Hematopoietic multipotent progenitor cell (in vitro differentiated cells): ENCODE measurements at regions not wholly inside any gene's neighbourhood (a gene's known extent, or its start where the extent isn't known, plus 50 kb on each side); places are given as distances from the start of the nearest gene placed in this dataset.

Experiments
- DNase-seq, 3 donors: peaks; one replicate each; pipeline ENCODE4 v3.0.0-alpha.2; 2011 to 2015; ENCODE audit warnings: low read depth in 2 of 3, low spot score in 2 of 3

DNA sequence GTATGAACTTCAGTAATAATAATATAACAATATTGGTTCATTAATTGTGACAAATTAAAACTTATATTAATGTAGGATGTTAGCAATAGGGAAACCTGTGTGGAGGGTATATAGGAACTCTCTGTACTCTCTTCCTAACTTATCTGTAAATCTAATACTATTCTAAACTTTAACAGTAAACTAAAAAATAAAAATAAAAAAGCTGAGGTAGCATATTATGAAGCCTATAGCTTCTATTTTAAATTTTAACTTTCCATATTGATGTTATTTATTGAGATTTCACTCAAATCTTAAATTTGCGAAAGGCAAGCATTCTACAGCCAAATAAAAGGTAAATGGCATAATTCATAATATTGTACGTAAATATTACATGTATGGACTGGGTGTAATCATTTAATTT, 326.4 kb downstream of the MEI4 start:
- no peak for DNase-seq

DNA sequence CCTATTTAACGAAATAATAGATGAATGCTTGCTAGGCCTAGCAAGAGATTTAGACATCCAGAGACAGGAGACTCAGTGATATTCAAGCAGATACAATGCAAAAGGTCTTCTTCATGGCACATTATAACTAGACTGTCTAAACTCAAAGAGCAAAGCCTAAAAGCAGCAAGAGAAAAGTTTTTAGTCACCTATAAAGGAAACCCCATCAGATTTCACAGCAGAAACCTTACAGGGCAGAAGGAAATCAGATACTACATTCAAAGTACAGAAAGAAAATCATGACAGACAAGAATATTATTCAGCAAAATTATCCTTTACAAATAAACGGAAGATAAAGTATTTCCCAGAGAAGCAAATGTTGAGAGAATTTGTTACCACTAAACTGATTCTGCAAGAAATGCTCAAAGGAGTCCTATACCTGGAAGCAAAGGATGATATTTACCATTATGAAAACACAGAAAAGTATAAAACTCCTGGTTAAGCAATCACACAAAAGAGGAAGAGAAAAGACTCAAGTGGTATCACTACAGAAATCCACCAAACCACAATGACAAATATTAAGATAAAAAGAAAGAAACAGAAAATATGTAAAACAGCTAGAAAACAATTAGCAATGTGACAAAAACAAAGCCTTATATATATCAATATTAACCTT, 333.7 kb downstream of the MEI4 start:
- no peak for DNase-seq

DNA sequence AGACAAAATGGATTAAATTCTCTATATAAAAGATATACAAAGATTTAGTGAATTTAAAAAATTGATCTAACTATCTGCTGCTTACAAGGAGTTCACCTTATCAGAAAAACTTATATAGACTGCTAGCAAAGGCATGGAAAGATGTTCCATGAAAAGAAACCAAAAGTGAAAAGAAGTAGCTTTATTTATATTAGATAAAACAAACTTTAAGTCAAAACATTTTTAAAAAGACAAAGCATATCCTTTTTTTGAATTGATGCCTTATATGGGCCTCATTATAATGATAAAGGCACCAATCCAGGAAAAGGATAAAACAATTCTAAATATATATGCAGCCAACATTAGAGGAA, 334.2 kb downstream of the MEI4 start:
- DNase-seq, result no peak

DNA sequence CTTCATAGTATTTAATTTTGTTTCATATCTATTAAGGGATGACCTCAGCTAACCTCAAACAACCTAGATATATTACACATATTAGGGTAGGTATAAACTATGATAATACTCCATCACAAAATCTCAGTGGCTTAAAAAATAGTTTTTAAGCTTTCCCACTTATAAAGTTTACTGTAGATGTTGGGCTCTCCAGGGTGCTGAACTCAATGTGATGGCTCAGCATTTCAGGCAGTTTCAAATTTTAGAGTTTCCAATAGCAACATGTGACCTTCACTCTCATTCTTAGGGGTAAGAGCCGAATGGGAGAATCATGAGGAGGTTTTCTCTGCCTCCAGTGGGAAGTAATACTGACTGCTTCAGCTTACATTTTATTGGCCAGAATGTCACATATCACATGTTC, 357.3 kb downstream of the MEI4 start:
- DNase-seq, result no peak

DNA sequence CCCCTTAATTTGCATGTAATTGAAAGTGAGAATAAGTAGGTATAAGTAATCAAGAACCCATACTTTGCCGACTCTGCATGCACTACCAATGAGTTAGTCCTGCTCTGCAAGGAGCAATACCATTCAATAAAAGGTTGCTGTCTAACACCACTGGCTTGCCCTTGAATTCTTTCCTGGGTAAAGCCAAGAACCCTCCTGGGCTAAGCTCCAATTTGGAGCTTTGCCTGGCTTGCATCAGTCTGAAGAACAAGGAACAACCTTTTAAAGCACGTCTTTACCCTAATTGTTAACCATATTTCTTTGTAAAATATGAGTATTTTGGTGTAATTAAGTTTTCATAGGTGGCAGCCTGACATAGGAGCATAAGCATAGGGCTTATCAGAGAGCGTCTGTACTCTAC, 367.7 kb downstream of the MEI4 start:
- no peak for DNase-seq

DNA sequence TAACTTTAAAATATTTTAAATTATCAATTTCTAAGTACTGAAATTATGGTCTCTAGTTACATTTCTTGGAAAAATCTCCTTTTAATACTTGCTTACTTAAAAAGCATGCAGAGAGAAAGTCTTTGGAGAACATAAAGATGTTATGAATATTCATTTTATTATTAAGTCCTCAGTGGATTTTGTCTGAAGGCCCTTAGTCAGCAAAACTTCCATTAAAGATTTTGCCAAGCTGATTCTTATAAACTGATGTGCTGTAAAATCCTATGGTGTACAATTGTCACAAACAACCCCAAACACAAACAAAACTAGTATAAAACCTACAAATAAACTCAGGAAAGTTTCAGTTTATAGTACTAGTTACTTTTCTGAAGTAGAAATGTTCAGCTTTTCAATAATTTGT, 372.7 kb downstream of the MEI4 start:
- DNase-seq, result no peak

DNA sequence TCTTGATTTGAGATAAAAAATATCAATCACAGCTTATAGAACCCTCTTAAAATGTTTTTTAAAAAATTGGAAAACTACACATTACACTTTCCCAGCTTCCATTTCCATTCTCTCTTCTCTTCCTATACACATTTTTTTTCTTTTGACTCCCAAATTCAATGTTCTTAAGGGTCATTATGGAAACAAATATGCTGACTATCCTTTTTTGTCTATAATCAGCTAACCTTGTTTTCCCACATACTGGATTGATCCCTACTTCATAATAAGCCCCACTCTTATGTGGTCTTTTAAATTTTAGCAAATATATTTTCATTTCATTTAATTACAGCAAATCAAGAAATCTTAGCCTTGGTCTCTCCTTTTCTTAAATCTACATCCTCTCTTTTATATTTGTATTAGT, 378.4 kb downstream of the MEI4 start:
- no peak for DNase-seq

DNA sequence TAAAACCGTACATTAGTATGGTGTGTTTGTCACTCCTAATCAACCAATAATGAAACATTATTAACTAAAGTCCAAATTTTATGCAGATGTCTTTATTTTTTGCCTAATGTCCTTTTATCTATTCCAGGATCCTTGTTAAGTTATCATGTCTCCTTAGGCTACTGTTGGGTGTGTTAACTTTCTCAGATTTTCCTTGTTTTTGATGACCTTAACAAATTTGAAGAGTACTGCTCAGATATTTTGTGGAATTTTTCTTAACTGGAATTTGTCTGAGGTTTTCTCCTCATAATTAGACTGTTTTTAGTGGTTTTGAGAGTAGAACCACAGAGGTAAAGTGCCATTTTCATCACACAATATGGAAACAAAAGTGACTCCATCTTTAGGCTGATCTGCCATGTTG, 406.3 kb downstream of the MEI4 start:
- no peak for DNase-seq

DNA sequence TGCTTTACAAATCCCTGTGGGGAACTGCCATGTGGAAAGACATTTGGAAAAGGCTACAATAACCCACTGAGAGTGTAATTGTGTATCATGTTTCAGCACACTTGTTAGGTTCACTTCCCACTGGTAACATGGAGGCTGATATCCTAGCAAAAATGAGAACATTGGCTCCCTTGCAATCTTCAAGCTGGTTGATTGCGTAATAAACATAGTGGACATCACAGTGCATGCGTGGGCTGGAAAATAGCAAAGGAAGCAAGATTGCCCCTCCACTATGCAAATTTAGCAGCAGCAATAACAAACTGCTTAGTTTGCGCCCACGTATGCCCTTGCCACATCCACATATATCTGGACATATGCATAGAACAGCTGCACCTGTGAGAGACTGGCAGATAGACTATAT, 410.2 kb downstream of the MEI4 start:
- DNase-seq, result no peak

DNA sequence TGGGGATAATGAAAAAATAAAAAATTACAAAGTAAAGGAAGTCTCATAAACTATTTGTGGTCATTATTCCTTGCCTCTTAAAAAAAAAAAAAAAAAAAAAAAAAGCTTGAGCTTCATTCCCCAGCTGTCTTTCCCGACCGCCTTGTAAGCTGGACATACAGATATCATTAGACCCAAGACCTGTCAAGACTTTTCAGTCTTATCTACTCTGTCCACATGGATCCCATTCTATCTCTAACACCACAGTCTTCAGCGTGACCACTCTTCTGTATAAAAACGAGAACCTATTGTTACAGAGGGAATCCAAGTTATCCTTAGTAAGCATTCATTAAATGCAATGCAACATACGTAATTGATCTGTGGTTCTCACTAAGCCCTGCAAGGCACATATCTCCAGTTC, 423.5 kb downstream of the MEI4 start:
- no peak for DNase-seq

DNA sequence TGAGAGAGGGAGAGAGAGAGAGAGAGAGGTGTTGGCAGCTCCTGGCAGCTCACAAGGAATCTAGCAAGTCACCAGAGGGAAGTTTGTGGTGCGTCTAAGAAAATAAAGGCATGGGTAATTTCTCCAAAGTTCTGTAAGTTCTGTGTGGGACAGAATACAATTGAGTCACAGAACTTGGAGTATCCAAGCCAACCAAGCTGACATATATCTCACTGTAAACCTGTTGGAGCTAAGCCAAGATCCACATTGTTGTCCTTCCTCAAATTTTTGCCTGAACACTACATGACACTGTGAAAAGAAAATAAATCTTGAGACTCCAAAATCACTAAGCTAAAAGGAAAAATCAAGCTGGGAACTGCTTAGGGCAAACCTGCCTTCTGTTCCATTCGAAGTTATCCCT, 436.7 kb downstream of the MEI4 start:
- no peak for DNase-seq

DNA sequence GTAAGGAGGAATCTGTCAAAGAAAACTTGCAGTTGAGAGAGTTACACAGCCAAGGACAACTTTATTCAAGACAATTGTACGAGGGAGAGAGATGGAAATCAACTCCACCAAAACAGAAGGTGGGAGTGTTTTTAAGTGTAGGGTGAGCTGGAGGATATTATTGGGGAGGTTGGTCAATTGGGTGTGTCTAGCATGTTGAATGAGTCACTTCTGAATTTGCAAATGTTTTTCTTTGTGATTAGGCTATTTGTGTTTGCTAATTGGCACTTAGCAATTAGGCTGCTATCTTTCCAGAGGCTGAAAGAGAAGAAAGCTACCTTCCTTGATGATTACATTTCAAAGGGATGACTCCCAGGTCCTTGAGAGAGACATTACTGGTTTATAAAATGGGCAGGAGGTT, 441.1 kb downstream of the MEI4 start:
- DNase-seq, result no peak

DNA sequence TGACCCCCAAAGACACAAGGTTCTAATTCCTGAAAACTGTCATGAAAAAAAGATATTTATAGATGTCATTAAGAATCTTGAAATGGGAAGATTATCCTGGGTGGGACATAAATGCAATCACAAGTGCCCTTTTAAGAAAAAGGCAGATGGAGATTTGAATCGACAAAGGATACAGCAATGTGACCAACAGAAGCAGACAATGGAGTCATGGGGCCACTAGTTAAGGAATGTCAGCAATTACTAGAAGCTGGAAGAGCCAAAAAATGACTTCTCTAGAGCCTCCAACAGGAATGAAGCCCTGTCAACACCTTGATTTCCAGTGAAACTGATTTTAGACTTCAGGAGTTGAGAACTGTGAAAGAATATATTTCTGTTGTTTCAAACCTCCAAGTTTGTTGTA, 448.5 kb downstream of the MEI4 start:
- no peak for DNase-seq

DNA sequence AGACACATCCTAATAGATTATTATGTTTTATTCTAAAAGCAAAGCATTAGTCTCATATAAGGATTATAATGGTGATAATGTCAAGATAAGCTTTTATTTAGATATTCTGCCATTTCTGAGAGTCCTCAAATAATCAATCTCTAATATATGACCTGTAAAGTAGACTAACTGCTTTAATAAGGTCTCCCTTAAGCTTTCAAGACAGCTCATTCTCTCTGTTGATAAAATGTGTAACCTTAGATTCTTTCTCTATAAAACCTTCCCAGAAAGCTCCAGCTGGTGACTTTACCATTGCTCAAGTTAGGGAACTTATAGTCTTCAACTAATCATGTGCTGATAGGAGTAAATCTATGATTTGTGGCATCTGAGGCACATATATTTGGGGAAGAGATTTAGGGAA, 457.8 kb downstream of the MEI4 start:
- no peak for DNase-seq

DNA sequence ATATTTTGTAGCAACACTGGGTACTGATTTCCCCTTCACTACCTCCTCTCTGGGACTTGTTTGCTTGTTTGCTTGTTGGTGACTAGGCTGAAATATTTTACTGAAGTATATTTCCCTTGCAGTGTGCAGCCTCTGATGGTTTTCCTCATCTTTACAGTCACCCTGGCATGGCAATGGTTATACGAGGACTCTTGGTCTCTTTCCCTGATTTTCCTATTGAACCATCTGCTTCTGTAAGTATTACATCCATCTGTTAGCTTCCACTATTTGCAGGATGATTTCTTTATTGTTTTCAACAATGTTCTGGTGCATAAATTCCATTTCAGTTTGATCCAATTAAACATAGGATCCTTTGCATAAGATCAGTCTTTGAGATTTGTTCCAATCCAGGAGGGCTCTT, 465.1 kb downstream of the MEI4 start:
- no peak for DNase-seq

DNA sequence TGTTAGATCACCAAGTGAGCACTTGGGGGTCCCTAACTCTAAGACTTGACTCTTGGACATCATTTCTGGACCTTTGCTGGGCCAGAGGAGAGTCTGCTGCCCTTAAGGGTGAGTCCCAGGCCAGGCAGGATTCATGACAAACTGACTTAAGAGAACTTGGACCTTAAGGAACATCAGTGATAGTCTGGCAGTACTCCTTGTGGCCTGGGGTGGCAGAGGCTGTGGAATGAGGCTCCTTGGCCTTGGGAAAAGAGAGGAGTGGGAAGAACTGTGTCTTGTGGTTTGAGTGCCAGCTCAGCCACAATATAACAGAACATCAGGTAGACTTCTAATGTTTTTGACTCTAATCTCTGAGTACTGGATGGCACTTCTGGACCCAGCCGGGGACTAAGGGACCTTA, 478.7 kb downstream of the MEI4 start:
- no peak for DNase-seq

DNA sequence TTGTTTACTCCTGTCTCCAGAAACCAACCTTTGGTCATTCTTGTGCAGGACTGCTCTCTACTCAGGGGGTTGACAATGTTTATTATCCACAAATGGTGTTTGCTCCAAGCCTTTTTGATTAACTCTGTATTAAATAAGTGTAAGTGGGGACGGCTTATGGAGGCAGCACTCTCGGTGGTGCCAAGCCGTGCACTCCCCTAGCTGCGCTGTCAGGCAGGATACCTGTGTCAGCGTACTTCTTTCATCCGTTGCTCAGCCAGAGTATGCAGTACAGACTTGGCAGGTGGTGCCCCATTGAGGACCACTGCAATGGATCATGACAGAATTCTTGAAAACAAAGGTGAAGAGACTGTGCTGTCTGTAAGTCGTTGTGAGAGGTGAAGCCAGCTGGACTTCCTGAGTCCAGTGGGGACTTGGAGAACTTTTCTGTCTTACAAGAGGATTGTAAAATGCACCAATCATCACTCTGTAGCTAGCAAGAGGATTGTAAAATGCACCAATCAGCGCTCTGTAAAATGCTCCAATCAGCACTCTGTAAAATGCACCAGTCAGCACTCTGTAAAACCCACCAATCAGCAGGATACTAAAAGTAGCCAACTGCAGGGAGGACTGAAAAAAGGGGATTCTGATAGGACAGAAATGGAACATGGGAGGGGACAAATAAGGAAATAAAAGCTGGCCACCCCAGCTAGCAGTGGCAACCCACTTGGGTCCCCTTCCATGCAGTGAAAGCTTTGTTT, 480.0 kb downstream of the MEI4 start:
- DNase-seq, result no peak

DNA sequence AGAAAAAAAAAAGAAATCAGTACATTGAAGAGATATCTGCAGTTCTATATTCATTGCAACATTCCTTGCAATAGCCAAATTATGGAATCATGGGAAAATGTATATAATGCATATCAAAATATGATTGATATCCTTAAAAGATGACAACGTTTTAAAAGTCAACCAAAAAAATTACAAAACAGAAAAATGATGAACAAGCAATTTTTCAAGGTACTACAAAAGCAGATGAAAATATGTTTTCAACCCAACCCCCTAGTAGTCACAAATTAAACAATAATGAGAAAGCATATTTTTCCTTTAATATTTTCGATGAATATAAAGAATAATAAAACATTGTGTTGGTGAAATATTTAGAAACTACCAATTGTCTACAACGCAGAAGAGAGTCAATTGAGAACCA, 497.6 kb downstream of the MEI4 start:
- DNase-seq, result no peak

DNA sequence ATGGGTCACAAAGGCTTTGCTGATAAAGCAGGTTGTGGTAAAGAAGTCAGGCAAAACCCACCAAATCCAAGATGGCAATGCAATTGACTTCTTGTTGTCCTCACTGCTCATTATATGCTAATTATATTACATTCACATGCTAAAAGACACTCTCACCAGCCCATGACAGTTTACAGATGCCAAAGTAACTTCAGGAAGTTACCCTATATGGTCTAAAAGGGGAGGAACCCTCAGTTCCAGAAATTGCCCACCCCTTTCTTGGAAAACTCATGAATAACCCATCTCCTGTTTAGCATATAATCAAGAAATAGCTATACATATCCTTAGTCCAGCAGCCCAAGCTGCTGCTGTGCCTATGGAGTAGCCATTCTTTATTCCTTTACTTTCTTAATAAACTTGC, 501.1 kb downstream of the MEI4 start:
- DNase-seq, result no peak

DNA sequence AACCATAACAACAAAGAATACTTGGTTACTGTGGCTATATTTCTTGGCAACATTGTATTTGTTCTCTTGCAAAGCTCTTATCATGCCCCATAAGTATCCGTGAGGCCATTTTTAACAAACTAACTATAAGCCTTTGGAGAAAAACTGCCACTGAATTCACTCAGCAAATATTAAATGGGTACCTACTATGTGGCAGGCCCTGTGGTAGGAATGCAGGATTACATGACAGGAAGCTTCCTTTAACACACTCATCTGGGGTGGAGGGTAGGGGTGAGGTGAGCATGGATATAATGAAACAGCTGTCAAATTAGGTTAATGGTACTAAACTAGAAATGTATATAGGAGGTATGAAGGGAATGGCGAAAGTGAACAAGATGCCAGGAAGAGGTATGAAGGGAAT, 504.8 kb downstream of the MEI4 start:
- DNase-seq, result no peak

DNA sequence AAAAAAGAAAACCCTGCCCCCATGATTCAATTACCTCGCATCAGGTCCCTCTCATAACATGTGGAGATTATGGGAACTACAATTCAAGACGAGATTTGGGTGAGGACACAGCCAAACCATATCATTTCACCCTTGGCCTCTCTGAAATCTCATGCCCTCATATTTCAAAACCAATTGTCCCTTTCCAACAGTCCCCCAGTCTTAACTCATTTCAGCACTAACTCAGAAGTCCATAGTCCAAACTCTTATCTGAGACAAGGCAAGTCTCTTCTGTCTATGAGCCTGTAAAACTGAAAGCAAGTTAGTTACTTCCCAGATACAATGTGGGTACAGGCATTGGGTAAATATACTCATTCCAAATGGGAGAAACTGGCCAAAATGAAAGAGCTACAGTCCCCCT, 536.1 kb downstream of the MEI4 start:
- no peak for DNase-seq

DNA sequence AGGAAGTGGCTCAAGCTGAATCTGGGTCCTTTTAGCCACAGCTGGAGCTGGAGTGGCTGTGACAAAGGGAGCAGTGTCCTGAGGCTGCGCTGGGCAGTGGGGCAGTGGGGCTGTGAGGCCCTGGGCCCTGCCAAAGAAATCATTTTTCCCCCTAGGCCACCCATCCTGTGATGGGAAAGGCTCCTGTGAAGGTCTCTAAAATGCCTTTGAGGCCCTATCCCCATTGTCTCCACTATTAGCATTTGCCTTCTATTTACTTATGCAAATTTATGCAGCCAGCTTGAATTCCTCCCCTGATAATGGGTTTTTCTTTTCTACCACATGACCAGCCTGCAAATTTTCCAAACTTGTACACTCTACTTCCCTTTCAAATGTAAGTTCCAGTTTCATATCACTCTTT, 539.2 kb downstream of the MEI4 start:
- no peak for DNase-seq

DNA sequence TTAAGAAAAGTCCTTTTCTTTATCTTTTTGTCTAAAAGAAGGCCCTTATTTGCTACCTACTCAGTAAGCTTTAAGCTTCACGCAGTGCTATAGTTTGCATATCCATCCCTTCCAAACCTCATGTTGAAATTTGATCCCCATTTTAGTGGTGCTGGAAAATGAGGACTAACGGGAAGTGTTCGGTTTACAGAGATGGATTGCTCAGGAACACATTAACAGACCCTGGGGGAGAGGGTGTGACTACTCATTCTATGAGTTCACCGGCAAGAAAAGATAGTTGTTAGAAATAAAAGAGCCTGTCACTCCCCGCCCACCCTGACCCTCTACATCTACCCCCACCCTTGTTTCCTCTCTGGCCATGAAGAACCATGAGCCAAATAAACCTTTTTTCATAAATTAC, 546.2 kb downstream of the MEI4 start:
- no peak for DNase-seq
